Right lobe of liver (tissue), 6 donors: ENCODE measurements at regions not wholly inside any gene's neighbourhood (a gene's known extent, or its start where the extent isn't known, plus 50 kb on each side); places are given as distances from the start of the nearest gene placed in this dataset.

Experiments
- ATAC-seq, 4 donors: fragments of 200-7000 bp; cut with Tn5 transposase; one replicate each; pipeline ENCODE4 v1.9.1; 2020; ENCODE audit warnings: mild to moderate bottlenecking in 4 of 4, moderate library complexity in 4 of 4
- DNase-seq, 3 donors: peaks; one replicate each; pipeline ENCODE4 v3.0.0-alpha.2; 2020
- H3K27ac ChIP-seq, 3 donors: fragments of 200-600 bp; one replicate each; pipeline ENCODE4 v1.8.0; 2022
- H3K27me3 ChIP-seq, 2 donors: fragments of 200-600 bp; one replicate each; pipeline ENCODE4 v1.8.0; 2022
- H3K36me3 ChIP-seq, 4 donors: fragments of 200-600 bp; sonication (generic) in 1 of 4; one replicate each; pipeline versions ENCODE4 v1.5.1 to v1.8.0; 2017 to 2022; ENCODE audit warnings: control low read depth in 1 of 4
- H3K4me1 ChIP-seq, 4 donors: fragments of 200-600 bp; sonication (generic) in 1 of 4; one replicate each; pipeline versions ENCODE4 v1.5.1 to v1.8.0; 2017 to 2022; ENCODE audit warnings: control low read depth in 1 of 4
- H3K4me3 ChIP-seq, 3 donors: fragments of 200-600 bp; one replicate each; pipeline ENCODE4 v1.8.0; 2022
- H3K9me3 ChIP-seq, 4 donors: fragments of 200-600 bp; sonication (generic) in 1 of 4; one replicate each; pipeline versions ENCODE4 v1.5.1 to v1.8.0; 2017 to 2022; ENCODE audit warnings: control low read depth in 1 of 4
- CTCF ChIP-seq, 4 donors: fragments of 200-600 bp in 3 of 4; fragments of 450-650 bp in 1 of 4; IDR thresholded peaks; one replicate each; pipeline versions ENCODE4 v1.5.1 to v1.8.0; 2016 to 2022; ENCODE audit warnings: antibody characterized with exemption in 4 of 4, mild to moderate bottlenecking in 2 of 4
- POLR2A ChIP-seq: fragments of 450-650 bp; IDR thresholded peaks from one replicate; pipeline ENCODE4 v1.6.1; 2017; ENCODE audit warnings: antibody characterized with exemption, mild to moderate bottlenecking
- WGBS: methylation state at CpG from one replicate; pipeline ENCODE4 v1.1.6; 2018; ENCODE audit warnings: low coverage, low lambda C conversion rate; ENCODE audit not compliant: insufficient coverage; ENCODE audit errors: missing lambda C conversion rate; 5-methylcytosine and 5-hydroxymethylcytosine counted together
- intact Hi-C, 2 donors: fragments of 100-400 bp; cut with DNase I; formaldehyde crosslinking; loops; one replicate each; pipeline versions ENCODE4 v1.11.2 to v1.14.1; 2022
- donor health status: DM: no; HTN: yes; CAD: no.
- donor health status: DM: no; HTN: no; CAD: no.
- donor health status: DM: no; HTN: no; CAD: no.
- donor health status: DM: no; HTN: yes; CAD: no.
- donor health status: DM: no; HTN: yes; CAD: no.

- ATAC-seq (no peak), DNase-seq (no peak)
- no peak for TF ChIP-seq CTCF (IDR thresholded peaks at IDR 0.05)
- no peak for TF ChIP-seq POLR2A
- intact Hi-C loops, result no loop called here
- Histone ChIP-seq H3K4me3 (no peak overlapping the region), H3K9me3 (no peaks in the 10 kb centered on the region), H3K36me3 (peaks cover 0 to 7% (median 4%) of the 10 kb centered on the region in 4 donors), H3K27ac (no peak overlapping the region), H3K4me1 (peaks cover 0 to 8% (median 0%) of the 10 kb centered on the region in 4 donors), H3K27me3 (no peaks in the 10 kb centered on the region)
- 100% methylated on average over 3 of the region's 3 CpGs for WGBS
These were observed 202.9 kb downstream of the RAB11FIP4 start for GRCh38 chr17:31594416-31594815.

- Histone ChIP-seq H3K27me3 (no peaks in the 10 kb centered on the region), H3K27ac (no peak overlapping the region), H3K9me3 (no peaks in the 10 kb centered on the region), H3K36me3 (peaks cover 0 to 7% (median 4%) of the 10 kb centered on the region in 4 donors), H3K4me1 (peaks cover 0 to 2% (median 0%) of the 10 kb centered on the region in 4 donors), H3K4me3 (no peak overlapping the region)
- no peak for TF ChIP-seq CTCF (IDR thresholded peaks at IDR 0.05)
- TF ChIP-seq POLR2A, result no peak
- intact Hi-C loops, result no loop called here
- ATAC-seq (no peak), DNase-seq (no peak)
- WGBS, result no CpG with 5 or more reads among the region's 7 CpGs
These were observed 202.3 kb downstream of the RAB11FIP4 start for GRCh38 chr17:31593806-31594205.

- 88% methylated on average over 2 of the region's 2 CpGs for WGBS
- H3K4me3 ChIP-seq, result no peak overlapping the region
- peaks cover 0 to 7% (median 4%) of the 10 kb centered on the region in 4 donors for H3K36me3 ChIP-seq
- no peak for DNase-seq
- no peaks in the 10 kb centered on the region for H3K9me3 ChIP-seq
- H3K4me1 ChIP-seq, result no peaks in the 10 kb centered on the region
- no peak for ATAC-seq
- no peaks in the 10 kb centered on the region for H3K27me3 ChIP-seq
- TF ChIP-seq POLR2A (no peak), CTCF (IDR thresholded peaks at IDR 0.05) (no peak)
- intact Hi-C loops, result no loop called here
- no peak overlapping the region for H3K27ac ChIP-seq
These were observed 200.4 kb downstream of the RAB11FIP4 start for GRCh38 chr17:31591924-31592323.

GRCh38 chr17:31588512-31588911 is 197.0 kb downstream of the RAB11FIP4 start:
- H3K4me3 ChIP-seq, result no peak overlapping the region
- TF ChIP-seq POLR2A (no peak), CTCF (IDR thresholded peaks at IDR 0.05) (no peak)
- no peaks in the 10 kb centered on the region for H3K9me3 ChIP-seq
- H3K27ac ChIP-seq, result no peak overlapping the region
- 81% methylated on average over 4 of the region's 4 CpGs for WGBS
- ATAC-seq (no peak), DNase-seq (no peak)
- peaks cover 0 to 7% (median 4%) of the 10 kb centered on the region in 4 donors for H3K36me3 ChIP-seq
- H3K4me1 ChIP-seq, result no peaks in the 10 kb centered on the region
- H3K27me3 ChIP-seq, result no peaks in the 10 kb centered on the region
- intact Hi-C loops, result no loop called here

- intact Hi-C loops, result no loop called here
- DNase-seq, result no peak
- no peak overlapping the region for H3K4me3 ChIP-seq
- no peaks in the 10 kb centered on the region for H3K4me1 ChIP-seq
- H3K36me3 ChIP-seq, result peaks cover 0 to 7% (median 3%) of the 10 kb centered on the region in 4 donors
- no peaks in the 10 kb centered on the region for H3K9me3 ChIP-seq
- ATAC-seq, result no peak
- TF ChIP-seq POLR2A (no peak), CTCF (IDR thresholded peaks at IDR 0.05) (no peak)
- no peak overlapping the region for H3K27ac ChIP-seq
- 77% methylated on average over 5 of the region's 5 CpGs for WGBS
- no peaks in the 10 kb centered on the region for H3K27me3 ChIP-seq
These were observed 196.6 kb downstream of the RAB11FIP4 start for GRCh38 chr17:31588034-31588433.
